ENCODE measurements at regions not wholly inside any gene's neighbourhood (a gene's known extent, or its start where the extent isn't known, plus 50 kb on each side); places are given as distances from the start of the nearest gene placed in this dataset.

- no peak overlapping the region for H3T11ph ChIP-seq (ENCODE audit: low read length)
- H3K4me1 Mint-ChIP-seq = peaks cover 9 to 16% of the 10 kb centered on the region in 2 experiments
- no peaks in the 10 kb centered on the region for H4K20me1 ChIP-seq (ENCODE audit: control insufficient read depth, insufficient read depth, insufficient read length)
- no peak overlapping the region for H2AFZ ChIP-seq (ENCODE audit: low read length)
- H3K4me3 Mint-ChIP-seq = no peak overlapping the region
- H2BK12ac ChIP-seq (ENCODE audit: insufficient read length, low read depth, low read length) = no peak overlapping the region
- no peak overlapping the region for H2BK120ac ChIP-seq (ENCODE audit: low read depth, low read length, poor library complexity, severe bottlenecking)
- WGBS (ENCODE audit: extremely low coverage, insufficient read length, low lambda C conversion rate) = no CpG with 5 or more reads among the region's 6 CpGs
- H3K23ac ChIP-seq (ENCODE audit: insufficient read length, low read depth, low read length) = no peak overlapping the region
- no peak overlapping the region for H3K27ac ChIP-seq (ENCODE audit: insufficient read length, low read depth, low read length)
- no peaks in the 10 kb centered on the region; a peak in 1 of 7 replicates for H3K36me3 Mint-ChIP-seq (ENCODE audit: insufficient read depth in 1 of 3, low read depth in 3 of 3)
- no peak overlapping the region for H2BK15ac ChIP-seq (ENCODE audit: low read depth, low read length)
- H4K5ac ChIP-seq (ENCODE audit: insufficient read length, low read depth, low read length) = no peak overlapping the region
- TF ChIP-seq CTCF (conservative IDR thresholded peaks at IDR 0.05) = no peak
- no peaks in the 10 kb centered on the region for H3K23me2 ChIP-seq (ENCODE audit: insufficient read length, low read depth, low read length, poor library complexity, severe bottlenecking)
- no peak overlapping the region for H4K8ac ChIP-seq (replicated peaks; ENCODE audit: insufficient read length, low read depth, low read length)
- H3K56ac ChIP-seq (ENCODE audit: insufficient read length, low read depth, low read length) = no peak overlapping the region
- 0 out of 7 replicates have a peak overlapping the region, but pooled peaks of 1 of the 3 experiments have one; percentile 14 for H3K27ac Mint-ChIP-seq
- H3K18ac ChIP-seq (ENCODE audit: insufficient read length, low read depth, low read length) = no peak overlapping the region
- H4K91ac ChIP-seq (ENCODE audit: insufficient read length, low read depth, low read length) = no peak overlapping the region
- no peak overlapping the region for H2BK20ac ChIP-seq (ENCODE audit: low read depth, low read length, poor library complexity, severe bottlenecking)
- H3K9ac ChIP-seq (ENCODE audit: extremely low read depth, insufficient read length, low read length) = no peak overlapping the region
- no peak overlapping the region for H2BK5ac ChIP-seq (ENCODE audit: insufficient read length, low read length)
- H3K79me1 ChIP-seq (ENCODE audit: insufficient read depth, low read depth, low read length, poor library complexity, severe bottlenecking) = no peaks in the 10 kb centered on the region
- no peak overlapping the region for H3K14ac ChIP-seq (ENCODE audit: insufficient read depth, low read length)
- peaks cover 1% of the 10 kb centered on the region; the same call in 1 of the 2 replicates for H3K27me3 Mint-ChIP-seq (ENCODE audit: low read depth)
- no peak overlapping the region for H3K4ac ChIP-seq (ENCODE audit: low read depth, low read length)
- no peak overlapping the region for H2AK5ac ChIP-seq (ENCODE audit: insufficient read length, low read length)
- no peaks in the 10 kb centered on the region; the same call in 1 of the 2 replicates for H3K79me2 ChIP-seq (ENCODE audit: insufficient read depth, low read length)
- no peaks in the 10 kb centered on the region for H3K9me3 Mint-ChIP-seq
- H3K4me2 ChIP-seq (ENCODE audit: insufficient read depth, insufficient read length, low read length) = no peak overlapping the region
- H3K27me3 ChIP-seq (ENCODE audit: insufficient read depth, low read length) = no peaks in the 10 kb centered on the region
- peaks cover 3% of the 10 kb centered on the region; the same call in 1 of the 2 replicates for H3K4me1 ChIP-seq (ENCODE audit: insufficient read depth, low read length)
- no peak for DNase-seq
- H3K9me3 ChIP-seq (ENCODE audit: control insufficient read depth, low read depth, low read length) = no peaks in the 10 kb centered on the region
These were observed 196.2 kb upstream of the NSMCE3 start for GRCh38 chr15:29465816-29466215.

Measured in H9 (cell line).